ENCODE measurements at regions not wholly inside any gene's neighbourhood (a gene's known extent, or its start where the extent isn't known, plus 50 kb on each side); places are given as distances from the start of the nearest gene placed in this dataset.

- H3K27me3 Mint-ChIP-seq, result no peaks in the 10 kb centered on the region
- no peak overlapping the region for H3K4me3 Mint-ChIP-seq
- no peaks in the 10 kb centered on the region for H3K4me1 Mint-ChIP-seq (ENCODE audit: low read depth)
- ChIA-PET POLR2A (no interaction called here), CTCF (interaction anchor here (0.6 kb wide), 1 partner anchor 461 kb away, joined by 3 read pairs; no protein-coding TSS in a partner anchor)
- DNase-seq (no peak), ATAC-seq (no peak)
- peaks cover 2% of the 10 kb centered on the region for H3K9me3 Mint-ChIP-seq
- no peak for TF ChIP-seq CTCF (IDR thresholded peaks at IDR 0.05)
- H3K27ac Mint-ChIP-seq, result no peak overlapping the region
- intact Hi-C loops (cut with micrococcal nuclease), result no loop called here
- no peaks in the 10 kb centered on the region for H3K36me3 Mint-ChIP-seq (ENCODE audit: low read depth)
Observed at GRCh38 chr5:167530548-167530947, 760.9 kb upstream of the WWC1 start.

GRCh38 chr5:167533814-167534795, 757.3 kb upstream of the WWC1 start:
- Mint-ChIP-seq H3K27ac (no peak overlapping the region), H3K4me1 (ENCODE audit: low read depth) (no peaks in the 10 kb centered on the region), H3K36me3 (ENCODE audit: low read depth) (no peaks in the 10 kb centered on the region), H3K9me3 (peaks cover 2% of the 10 kb centered on the region), H3K27me3 (no peaks in the 10 kb centered on the region), H3K4me3 (no peak overlapping the region)
- CTCF ChIA-PET, result no interaction called here
- DNase-seq (no peak), ATAC-seq (no peak)
- POLR2A ChIA-PET, result no interaction called here
- no peak for TF ChIP-seq CTCF (IDR thresholded peaks at IDR 0.05)
- intact Hi-C loops (cut with micrococcal nuclease), result no loop called here

- CTCF ChIA-PET, result no interaction called here
- POLR2A ChIA-PET, result no interaction called here
- H3K4me3 Mint-ChIP-seq, result no peak overlapping the region
Observed at GRCh38 chr5:167539747-167540146, 751.7 kb upstream of the WWC1 start.

GRCh38 chr5:167546270-167546669, 745.2 kb upstream of the WWC1 start:
- intact Hi-C loops (cut with micrococcal nuclease), result no loop called here
- ATAC-seq, result no peak
- POLR2A ChIA-PET, result no interaction called here
- Mint-ChIP-seq H3K36me3 (ENCODE audit: low read depth) (no peaks in the 10 kb centered on the region), H3K9me3 (peaks cover 6% of the 10 kb centered on the region), H3K27ac (no peak overlapping the region), H3K27me3 (no peaks in the 10 kb centered on the region), H3K4me1 (ENCODE audit: low read depth) (no peaks in the 10 kb centered on the region), H3K4me3 (no peak overlapping the region)
- DNase-seq, result no peak
- CTCF ChIA-PET, result no interaction called here
- no peak for TF ChIP-seq CTCF (IDR thresholded peaks at IDR 0.05)

More at GRCh38 chr5:167539747-167540146, 751.7 kb upstream of the WWC1 start:
- Mint-ChIP-seq H3K36me3 (ENCODE audit: low read depth) (no peaks in the 10 kb centered on the region), H3K27ac (no peak overlapping the region), H3K27me3 (no peaks in the 10 kb centered on the region), H3K4me1 (ENCODE audit: low read depth) (no peaks in the 10 kb centered on the region), H3K9me3 (no peaks in the 10 kb centered on the region)
- intact Hi-C loops (cut with micrococcal nuclease), result no loop called here
- no peak for ATAC-seq
- no peak for TF ChIP-seq CTCF (IDR thresholded peaks at IDR 0.05)
- no peak for DNase-seq

GRCh38 chr5:167552356-167552755, 739.1 kb upstream of the WWC1 start:
- Mint-ChIP-seq H3K4me3 (no peak overlapping the region), H3K36me3 (ENCODE audit: low read depth) (no peaks in the 10 kb centered on the region), H3K27ac (no peak overlapping the region), H3K27me3 (no peaks in the 10 kb centered on the region), H3K4me1 (ENCODE audit: low read depth) (no peaks in the 10 kb centered on the region), H3K9me3 (no peaks in the 10 kb centered on the region)
- CTCF ChIA-PET, result no interaction called here
- no peak for TF ChIP-seq CTCF (IDR thresholded peaks at IDR 0.05)
- ATAC-seq, result no peak
- intact Hi-C loops (cut with micrococcal nuclease), result no loop called here
- DNase-seq, result no peak
- POLR2A ChIA-PET, result interaction anchor here (1.0 kb wide), 1 partner anchor 23 kb away, joined by 3 read pairs; no protein-coding TSS in a partner anchor

Data from activated CD8-positive, alpha-beta T cell treated with anti-CD3 and anti-CD28 coated beads for 36 hours (primary cell).